ENCODE measurements at regions not wholly inside any gene's neighbourhood (a gene's known extent, or its start where the extent isn't known, plus 50 kb on each side); places are given as distances from the start of the nearest gene placed in this dataset.

- no peak for DNase-seq (ENCODE audit: low read depth, low spot score)
- Histone ChIP-seq H3K27me3 (ENCODE audit: control insufficient read depth, insufficient read depth, low read length) (no peaks in the 10 kb centered on the region), H3K36me3 (ENCODE audit: control insufficient read depth, insufficient read depth, low read length) (no peaks in the 10 kb centered on the region), H3K4me3 (ENCODE audit: low read length) (no peak overlapping the region), H3K27ac (ENCODE audit: low read length) (no peak overlapping the region), H3K4me1 (ENCODE audit: control insufficient read depth, insufficient read depth, low read length) (no peaks in the 10 kb centered on the region), H3K9me3 (ENCODE audit: control insufficient read depth, insufficient read depth, low read length) (no peaks in the 10 kb centered on the region)
- WGBS (ENCODE audit: insufficient coverage, insufficient read length), result no CpG with 5 or more reads among the region's 4 CpGs
Observed at GRCh38 chr4:128456171-128456570, 168.6 kb upstream of the PGRMC2 start.

GRCh38 chr4:128455480-128455879 is 167.9 kb upstream of the PGRMC2 start:
- no CpG with 5 or more reads among the region's 1 CpG for WGBS (ENCODE audit: insufficient coverage, insufficient read length)
- Histone ChIP-seq H3K4me1 (ENCODE audit: control insufficient read depth, insufficient read depth, low read length) (no peaks in the 10 kb centered on the region), H3K4me3 (ENCODE audit: low read length) (no peak overlapping the region), H3K36me3 (ENCODE audit: control insufficient read depth, insufficient read depth, low read length) (no peaks in the 10 kb centered on the region), H3K27ac (ENCODE audit: low read length) (no peak overlapping the region), H3K9me3 (ENCODE audit: control insufficient read depth, insufficient read depth, low read length) (no peaks in the 10 kb centered on the region), H3K27me3 (ENCODE audit: control insufficient read depth, insufficient read depth, low read length) (no peaks in the 10 kb centered on the region)
- DNase-seq (ENCODE audit: low read depth, low spot score), result no peak

- WGBS (ENCODE audit: insufficient coverage, insufficient read length), result no CpG with 5 or more reads among the region's 4 CpGs
- Histone ChIP-seq H3K27ac (ENCODE audit: low read length) (no peak overlapping the region), H3K9me3 (ENCODE audit: control insufficient read depth, insufficient read depth, low read length) (no peaks in the 10 kb centered on the region), H3K36me3 (ENCODE audit: control insufficient read depth, insufficient read depth, low read length) (no peaks in the 10 kb centered on the region), H3K27me3 (ENCODE audit: control insufficient read depth, insufficient read depth, low read length) (no peaks in the 10 kb centered on the region), H3K4me1 (ENCODE audit: control insufficient read depth, insufficient read depth, low read length) (no peaks in the 10 kb centered on the region), H3K4me3 (ENCODE audit: low read length) (no peak overlapping the region)
- no peak for DNase-seq (ENCODE audit: low read depth, low spot score)
Observed at GRCh38 chr4:128454881-128455280, 167.3 kb upstream of the PGRMC2 start.

GRCh38 chr4:128454281-128454871 is 166.8 kb upstream of the PGRMC2 start:
- peak; percentile 70 for DNase-seq (ENCODE audit: low read depth, low spot score)
- no peaks in the 10 kb centered on the region for H3K4me1 ChIP-seq (ENCODE audit: control insufficient read depth, insufficient read depth, low read length)
- no peak overlapping the region for H3K4me3 ChIP-seq (ENCODE audit: low read length)
- WGBS (ENCODE audit: insufficient coverage, insufficient read length), result no CpG with 5 or more reads among the region's 10 CpGs
- no peaks in the 10 kb centered on the region for H3K27me3 ChIP-seq (ENCODE audit: control insufficient read depth, insufficient read depth, low read length)
- no peaks in the 10 kb centered on the region for H3K36me3 ChIP-seq (ENCODE audit: control insufficient read depth, insufficient read depth, low read length)
- H3K27ac ChIP-seq (ENCODE audit: low read length), result no peak overlapping the region
- H3K9me3 ChIP-seq (ENCODE audit: control insufficient read depth, insufficient read depth, low read length), result no peaks in the 10 kb centered on the region

- Histone ChIP-seq H3K27me3 (ENCODE audit: control insufficient read depth, insufficient read depth, low read length) (no peaks in the 10 kb centered on the region), H3K4me1 (ENCODE audit: control insufficient read depth, insufficient read depth, low read length) (no peaks in the 10 kb centered on the region), H3K4me3 (ENCODE audit: low read length) (no peak overlapping the region), H3K27ac (ENCODE audit: low read length) (no peak overlapping the region), H3K9me3 (ENCODE audit: control insufficient read depth, insufficient read depth, low read length) (no peaks in the 10 kb centered on the region), H3K36me3 (ENCODE audit: control insufficient read depth, insufficient read depth, low read length) (no peaks in the 10 kb centered on the region)
- no CpG with 5 or more reads among the region's 3 CpGs for WGBS (ENCODE audit: insufficient coverage, insufficient read length)
- DNase-seq (ENCODE audit: low read depth, low spot score), result no peak
Observed at GRCh38 chr4:128452415-128452814, 164.8 kb upstream of the PGRMC2 start.

- no peak for DNase-seq (ENCODE audit: low read depth, low spot score)
- no peaks in the 10 kb centered on the region for H3K9me3 ChIP-seq (ENCODE audit: control insufficient read depth, insufficient read depth, low read length)
- H3K27ac ChIP-seq (ENCODE audit: low read length), result no peak overlapping the region
- H3K4me1 ChIP-seq (ENCODE audit: control insufficient read depth, insufficient read depth, low read length), result no peaks in the 10 kb centered on the region
- no peaks in the 10 kb centered on the region for H3K27me3 ChIP-seq (ENCODE audit: control insufficient read depth, insufficient read depth, low read length)
- no CpG with 5 or more reads among the region's 7 CpGs for WGBS (ENCODE audit: insufficient coverage, insufficient read length)
- no peaks in the 10 kb centered on the region for H3K36me3 ChIP-seq (ENCODE audit: control insufficient read depth, insufficient read depth, low read length)
- no peak overlapping the region for H3K4me3 ChIP-seq (ENCODE audit: low read length)
Observed at GRCh38 chr4:128451270-128451905, 163.8 kb upstream of the PGRMC2 start.

GRCh38 chr4:128450326-128451120 is 162.9 kb upstream of the PGRMC2 start:
- Histone ChIP-seq H3K4me3 (ENCODE audit: low read length) (no peak overlapping the region), H3K9me3 (ENCODE audit: control insufficient read depth, insufficient read depth, low read length) (no peaks in the 10 kb centered on the region), H3K27me3 (ENCODE audit: control insufficient read depth, insufficient read depth, low read length) (no peaks in the 10 kb centered on the region), H3K4me1 (ENCODE audit: control insufficient read depth, insufficient read depth, low read length) (no peaks in the 10 kb centered on the region), H3K27ac (ENCODE audit: low read length) (no peak overlapping the region), H3K36me3 (ENCODE audit: control insufficient read depth, insufficient read depth, low read length) (no peaks in the 10 kb centered on the region)
- no CpG with 5 or more reads among the region's 5 CpGs for WGBS (ENCODE audit: insufficient coverage, insufficient read length)
- DNase-seq (ENCODE audit: low read depth, low spot score), result no peak

- H3K27ac ChIP-seq (ENCODE audit: low read length), result no peak overlapping the region
Observed at GRCh38 chr4:128449251-128449650, 161.6 kb upstream of the PGRMC2 start.

GRCh38 chr4:128444544-128445302 is 157.1 kb upstream of the PGRMC2 start:
- WGBS (ENCODE audit: insufficient coverage, insufficient read length), result no CpG with 5 or more reads among the region's 3 CpGs

More at GRCh38 chr4:128449251-128449650, 161.6 kb upstream of the PGRMC2 start:
- Histone ChIP-seq H3K4me3 (ENCODE audit: low read length) (no peak overlapping the region), H3K27me3 (ENCODE audit: control insufficient read depth, insufficient read depth, low read length) (no peaks in the 10 kb centered on the region), H3K4me1 (ENCODE audit: control insufficient read depth, insufficient read depth, low read length) (no peaks in the 10 kb centered on the region), H3K9me3 (ENCODE audit: control insufficient read depth, insufficient read depth, low read length) (no peaks in the 10 kb centered on the region), H3K36me3 (ENCODE audit: control insufficient read depth, insufficient read depth, low read length) (no peaks in the 10 kb centered on the region)
- WGBS (ENCODE audit: insufficient coverage, insufficient read length), result no CpG with 5 or more reads among the region's 1 CpG
- no peak for DNase-seq (ENCODE audit: low read depth, low spot score)

GRCh38 chr4:128440923-128441322 is 153.3 kb upstream of the PGRMC2 start:
- no CpG with 5 or more reads among the region's 4 CpGs for WGBS (ENCODE audit: insufficient coverage, insufficient read length)
- peaks cover 1% of the 10 kb centered on the region; the same call in 1 of the 2 replicates for H3K9me3 ChIP-seq (ENCODE audit: control insufficient read depth, insufficient read depth, low read length)
- no peak overlapping the region for H3K27ac ChIP-seq (ENCODE audit: low read length)
- H3K4me1 ChIP-seq (ENCODE audit: control insufficient read depth, insufficient read depth, low read length), result no peaks in the 10 kb centered on the region
- DNase-seq (ENCODE audit: low read depth, low spot score), result no peak
- no peaks in the 10 kb centered on the region for H3K27me3 ChIP-seq (ENCODE audit: control insufficient read depth, insufficient read depth, low read length)
- no peak overlapping the region for H3K4me3 ChIP-seq (ENCODE audit: low read length)
- no peaks in the 10 kb centered on the region for H3K36me3 ChIP-seq (ENCODE audit: control insufficient read depth, insufficient read depth, low read length)

More at GRCh38 chr4:128444544-128445302, 157.1 kb upstream of the PGRMC2 start:
- no peak overlapping the region for H3K27ac ChIP-seq (ENCODE audit: low read length)
- no peak for DNase-seq (ENCODE audit: low read depth, low spot score)
- H3K9me3 ChIP-seq (ENCODE audit: control insufficient read depth, insufficient read depth, low read length), result 0 out of 2 replicates have a peak, but pooled peaks cover 1% of the 10 kb centered on the region
- no peaks in the 10 kb centered on the region for H3K36me3 ChIP-seq (ENCODE audit: control insufficient read depth, insufficient read depth, low read length)
- H3K27me3 ChIP-seq (ENCODE audit: control insufficient read depth, insufficient read depth, low read length), result no peaks in the 10 kb centered on the region
- no peaks in the 10 kb centered on the region for H3K4me1 ChIP-seq (ENCODE audit: control insufficient read depth, insufficient read depth, low read length)
- H3K4me3 ChIP-seq (ENCODE audit: low read length), result no peak overlapping the region

Data from iPS DF 6.9 (cell line).